Brain microvascular endothelial cell (primary cell): ENCODE measurements at regions not wholly inside any gene's neighbourhood (a gene's known extent, or its start where the extent isn't known, plus 50 kb on each side); places are given as distances from the start of the nearest gene placed in this dataset.
"Not testable (repeated sequence)": the region's sequence is repeated elsewhere in the genome, so short reads cannot be mapped to it uniquely, and the experiment has no call there.

Experiments used
- DNase-seq: peaks from one replicate; pipeline ENCODE4 v3.0.0-alpha.2; 2020
- H3K27ac ChIP-seq: fragments of 250-450 bp; sonication (Bioruptor Pico); 2 replicates; pipeline ENCODE4 v1.5.1; 2020; ENCODE audit warnings: mild to moderate bottlenecking, moderate library complexity
- H3K27me3 ChIP-seq: fragments of 250-450 bp; sonication (Bioruptor Pico); replicated peaks from 2 replicates; pipeline ENCODE4 v1.5.1; 2020; ENCODE audit warnings: mild to moderate bottlenecking
- H3K36me3 ChIP-seq: fragments of 250-450 bp; sonication (Bioruptor Pico); replicated peaks from 2 replicates; pipeline ENCODE4 v1.5.1; 2020; ENCODE audit warnings: mild to moderate bottlenecking
- H3K4me3 ChIP-seq: 2 replicates; pipeline ENCODE4 v1.5.1; 2011; ENCODE audit warnings: low read depth, mild to moderate bottlenecking, control low read depth, low read length, moderate library complexity
- CTCF ChIP-seq: IDR thresholded peaks from 2 replicates; pipeline ENCODE4 v1.5.1; 2011; ENCODE audit warnings: low read depth, mild to moderate bottlenecking, moderate library complexity, low read length, control low read depth, inconsistent platforms; ENCODE audit errors: missing control alignments
- in situ Hi-C: cut with HindIII; loops from 2 replicates; pipeline ENCODE4 v1.10.0; 2017; ENCODE audit warnings: low sequenced_read_pairs, low pct_ligation_motif_present

DNA sequence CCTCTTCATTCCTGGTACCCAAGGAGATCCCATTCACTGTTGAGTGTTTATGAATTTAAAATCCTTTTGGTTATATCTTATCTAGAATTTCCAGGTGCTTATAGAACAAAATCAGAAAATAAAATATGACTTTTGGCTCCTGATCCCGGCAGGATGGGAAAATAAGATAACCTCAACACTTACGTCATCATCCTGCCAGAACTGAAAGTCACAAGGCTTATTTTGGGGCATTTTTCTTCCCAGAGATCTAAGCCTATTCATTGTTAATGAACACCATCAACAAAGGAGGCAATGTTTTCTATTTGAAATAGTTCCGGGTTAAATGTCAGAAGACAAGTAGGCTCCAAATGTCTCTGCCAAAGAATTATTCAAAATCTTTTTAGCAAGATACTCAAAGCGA lies 580.6 kb downstream of the TFAP2A start:
- H3K27me3 ChIP-seq, result no peaks in the 10 kb centered on the region
- in situ Hi-C loops, result no loop called here
- no peak overlapping the region for H3K4me3 ChIP-seq
- H3K36me3 ChIP-seq, result no peaks in the 10 kb centered on the region
- DNase-seq, result no peak
- no peak overlapping the region for H3K27ac ChIP-seq
- TF ChIP-seq CTCF, result no peak

- Histone ChIP-seq H3K4me3 (no peak overlapping the region), H3K36me3 (no peaks in the 10 kb centered on the region), H3K27me3 (no peaks in the 10 kb centered on the region), H3K27ac (no peak overlapping the region)
- no peak for DNase-seq
- no peak for TF ChIP-seq CTCF
- in situ Hi-C loops, result no loop called here
Measured at GRCh38 chr6:9831783-9832182, 583.1 kb downstream of the TFAP2A start.

DNA sequence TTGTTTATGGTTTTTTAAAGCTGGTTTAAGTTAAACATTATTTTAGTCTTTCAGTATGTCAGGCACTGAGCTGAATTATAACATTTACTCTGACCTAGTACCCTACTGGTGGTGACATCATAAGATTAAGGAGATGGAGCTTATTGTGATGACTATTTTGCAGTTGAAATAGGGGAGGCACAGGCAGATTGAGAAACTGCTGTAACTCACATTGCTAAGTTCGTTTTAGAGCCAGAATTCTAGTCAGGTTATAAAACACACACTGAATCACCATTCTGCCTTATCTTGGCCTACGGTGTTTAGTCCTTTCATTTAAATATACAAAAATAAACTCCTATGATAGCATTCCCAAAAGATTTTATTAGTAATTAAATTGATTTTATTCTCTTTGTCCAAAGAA lies 584.1 kb downstream of the TFAP2A start:
- in situ Hi-C loops, result no loop called here
- no peak for DNase-seq
- TF ChIP-seq CTCF, result no peak
- no peaks in the 10 kb centered on the region for H3K36me3 ChIP-seq
- H3K27me3 ChIP-seq, result no peaks in the 10 kb centered on the region
- no peak overlapping the region for H3K27ac ChIP-seq
- no peak overlapping the region for H3K4me3 ChIP-seq

DNA sequence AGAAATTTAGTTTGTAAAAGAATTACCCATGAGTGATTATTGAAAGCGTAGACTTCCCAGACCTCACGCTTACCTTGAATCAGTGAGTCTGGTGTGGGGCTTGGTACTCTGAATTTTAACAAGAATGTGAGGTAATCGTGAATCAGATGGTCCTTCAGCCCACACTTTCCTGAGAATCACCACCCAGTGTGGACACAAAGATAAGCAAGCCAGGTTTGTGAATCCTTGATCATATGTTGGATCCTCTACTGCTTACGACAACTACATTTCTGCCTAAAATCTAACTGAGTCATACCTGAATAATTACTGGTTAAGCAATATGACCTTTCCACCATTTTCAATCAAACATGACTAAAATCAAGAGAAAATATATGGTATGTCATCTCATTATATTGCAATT lies 589.3 kb downstream of the TFAP2A start:
- no peak overlapping the region for H3K4me3 ChIP-seq
- in situ Hi-C loops, result no loop called here
- TF ChIP-seq CTCF, result no peak
- H3K36me3 ChIP-seq, result no peaks in the 10 kb centered on the region
- no peaks in the 10 kb centered on the region for H3K27me3 ChIP-seq
- H3K27ac ChIP-seq, result no peak overlapping the region
- DNase-seq, result no peak

GRCh38 chr6:9810727-9811126 lies 604.1 kb downstream of the TFAP2A start:
- DNase-seq, H3K36me3 ChIP-seq, H3K27me3 ChIP-seq, in situ Hi-C loops, H3K27ac ChIP-seq, H3K4me3 ChIP-seq: not testable (repeated sequence)

DNA sequence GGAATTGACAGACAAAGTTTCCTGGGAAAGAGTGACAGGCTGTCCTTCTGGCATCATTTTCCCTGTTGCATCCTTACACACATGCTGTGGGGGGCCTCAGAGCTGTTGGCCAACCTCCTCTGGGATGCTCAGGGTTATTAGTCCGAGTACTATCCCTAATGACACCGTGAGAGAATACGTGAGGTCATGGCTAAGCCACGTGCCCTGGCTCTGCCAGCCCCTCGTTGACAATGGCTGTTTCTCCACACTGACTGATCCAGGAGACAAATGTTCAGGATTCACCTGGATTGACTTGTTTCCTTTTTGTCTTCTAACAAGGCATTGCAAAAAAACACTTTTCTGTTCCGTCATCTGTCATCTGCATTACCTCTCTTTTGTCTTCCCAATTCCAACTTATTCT lies 604.6 kb downstream of the TFAP2A start:
- Histone ChIP-seq H3K27ac (no peak overlapping the region), H3K4me3 (no peak overlapping the region), H3K27me3 (no peaks in the 10 kb centered on the region), H3K36me3 (no peaks in the 10 kb centered on the region)
- in situ Hi-C loops, result no loop called here
- DNase-seq, result no peak
- TF ChIP-seq CTCF, result no peak
